ENCODE measurements at regions not wholly inside any gene's neighbourhood (a gene's known extent, or its start where the extent isn't known, plus 50 kb on each side); places are given as distances from the start of the nearest gene placed in this dataset.

- ChIA-PET POLR2A (ENCODE audit: partially characterized antibody) (no interaction called here), CTCF (ENCODE audit: partially characterized antibody) (no interaction called here)
- Mint-ChIP-seq H3K27me3 (peaks cover 0 to 2% of the 10 kb centered on the region in 2 donors), H3K27ac (no peak overlapping the region), H3K4me1 (no peaks in the 10 kb centered on the region), H3K36me3 (no peaks in the 10 kb centered on the region), H3K9me3 (peaks cover 0 to under 1% (median 0%) of the 10 kb centered on the region in 8 donors), H3K4me3 (no peak overlapping the region)
- intact Hi-C loops (cut with micrococcal nuclease): no loop called here
- Histone ChIP-seq H3K9me3 (ENCODE audit: control insufficient read depth in 1 of 2, low read length in 2 of 2) (no peaks in the 10 kb centered on the region), H3K27me3 (ENCODE audit: insufficient read depth, low read length) (no peaks in the 10 kb centered on the region), H3K27ac (ENCODE audit: low read depth, low read length) (no peak overlapping the region), H3K36me3 (ENCODE audit: insufficient read depth, low read length) (no peaks in the 10 kb centered on the region), H3K4me1 (ENCODE audit: insufficient read depth, low read length) (no peaks in the 10 kb centered on the region), H3K4me3 (ENCODE audit: low read length in 2 of 2) (no peak overlapping the region)
- no peak for DNase-seq
These were observed 87.3 kb upstream of the E2F7 start for GRCh38 chr12:77152623-77153193.

DNA sequence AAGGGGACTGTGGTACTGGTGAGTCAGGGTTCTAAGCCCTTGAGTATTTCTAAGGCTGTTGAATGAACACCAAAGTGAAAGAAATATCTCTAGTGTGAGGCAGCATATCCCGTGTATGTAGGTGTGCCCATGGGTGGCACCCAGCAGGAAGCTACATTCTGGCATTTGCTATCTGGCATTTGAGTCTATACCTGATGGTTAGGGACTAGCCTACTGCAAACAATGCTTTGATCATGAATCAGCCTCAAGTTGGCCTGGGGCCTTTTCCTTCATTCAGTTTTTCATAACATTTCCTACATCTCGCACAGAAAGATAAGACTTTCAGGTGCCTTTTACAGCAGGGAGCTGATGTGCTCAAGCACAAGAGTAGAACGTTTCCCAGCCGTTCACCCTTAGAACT is 85.7 kb upstream of the E2F7 start:
- peaks cover 0 to 2% of the 10 kb centered on the region in 2 donors for H3K27me3 Mint-ChIP-seq

DNA sequence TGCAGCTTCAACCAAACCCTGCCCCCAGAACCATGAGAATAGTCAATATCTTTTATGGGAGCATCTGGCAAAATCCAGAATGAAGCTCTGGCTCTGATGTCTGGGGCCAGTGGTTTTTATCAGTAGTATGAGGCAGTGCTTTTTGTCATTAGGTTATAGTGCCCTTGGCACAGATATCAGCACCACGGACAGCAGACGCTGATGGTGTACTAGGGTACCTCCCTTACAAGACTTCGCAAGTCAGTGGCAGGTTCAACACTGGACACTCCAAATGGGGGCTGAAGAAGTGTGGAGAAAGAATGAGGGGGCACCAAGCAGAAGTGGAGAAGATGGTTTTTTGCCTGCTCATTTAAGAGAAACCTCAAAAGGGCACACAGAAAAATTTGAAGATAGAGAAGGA is 68.2 kb upstream of the E2F7 start:
- no peaks in the 10 kb centered on the region for H3K27me3 Mint-ChIP-seq
- H3K36me3 ChIP-seq (ENCODE audit: insufficient read depth, low read length): no peaks in the 10 kb centered on the region
- POLR2A ChIA-PET (ENCODE audit: partially characterized antibody): no interaction called here

More for the DNA sequence above, 85.7 kb upstream of the E2F7 start:
- Histone ChIP-seq H3K36me3 (ENCODE audit: insufficient read depth, low read length) (no peaks in the 10 kb centered on the region), H3K27ac (ENCODE audit: low read depth, low read length) (no peak overlapping the region), H3K4me3 (ENCODE audit: low read length in 2 of 2) (no peak overlapping the region), H3K9me3 (ENCODE audit: control insufficient read depth in 1 of 2, low read length in 2 of 2) (no peaks in the 10 kb centered on the region), H3K27me3 (ENCODE audit: insufficient read depth, low read length) (no peaks in the 10 kb centered on the region), H3K4me1 (ENCODE audit: insufficient read depth, low read length) (no peaks in the 10 kb centered on the region)
- H3K36me3 Mint-ChIP-seq: no peaks in the 10 kb centered on the region
- H3K27ac Mint-ChIP-seq: no peak overlapping the region
- no peak for DNase-seq
- peaks cover 0 to 7% (median 0%) of the 10 kb centered on the region in 8 donors for H3K9me3 Mint-ChIP-seq
- H3K4me3 Mint-ChIP-seq: no peak overlapping the region
- CTCF ChIA-PET (ENCODE audit: partially characterized antibody): no interaction called here
- POLR2A ChIA-PET (ENCODE audit: partially characterized antibody): no interaction called here
- intact Hi-C loops (cut with micrococcal nuclease): no loop called here
- H3K4me1 Mint-ChIP-seq: no peaks in the 10 kb centered on the region

DNA sequence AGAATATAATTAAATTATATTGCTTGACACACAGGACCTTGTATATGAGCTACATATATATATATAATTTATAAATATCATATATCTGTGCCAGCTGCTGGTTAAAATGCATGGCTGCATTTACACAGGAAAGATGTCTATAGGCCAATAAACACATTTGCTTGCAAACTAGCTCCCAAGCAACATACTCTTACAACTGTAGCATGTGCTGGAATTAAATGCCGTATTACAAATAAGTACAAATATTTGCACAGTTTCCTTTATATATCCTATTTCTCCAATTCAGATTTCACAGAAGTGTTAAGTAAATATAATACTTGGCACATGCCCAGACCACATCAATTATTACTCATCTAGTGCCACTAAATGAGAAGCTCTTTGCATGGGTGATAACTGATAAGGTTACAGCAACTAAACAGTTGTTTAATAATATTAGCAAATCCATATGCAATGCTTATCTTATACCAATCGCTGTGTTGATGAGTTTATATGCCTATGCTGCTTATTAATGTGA is 66.7 kb upstream of the E2F7 start:
- H3K4me1 Mint-ChIP-seq: no peaks in the 10 kb centered on the region
- Histone ChIP-seq H3K27ac (ENCODE audit: low read depth, low read length) (no peak overlapping the region), H3K27me3 (ENCODE audit: insufficient read depth, low read length) (no peaks in the 10 kb centered on the region), H3K36me3 (ENCODE audit: insufficient read depth, low read length) (no peaks in the 10 kb centered on the region), H3K4me1 (ENCODE audit: insufficient read depth, low read length) (no peaks in the 10 kb centered on the region), H3K9me3 (ENCODE audit: control insufficient read depth in 1 of 2, low read length in 2 of 2) (no peaks in the 10 kb centered on the region), H3K4me3 (ENCODE audit: low read length in 2 of 2) (no peak overlapping the region)
- H3K36me3 Mint-ChIP-seq: no peaks in the 10 kb centered on the region
- DNase-seq: no peak
- no peak overlapping the region for H3K27ac Mint-ChIP-seq
- no peak overlapping the region for H3K4me3 Mint-ChIP-seq
- POLR2A ChIA-PET (ENCODE audit: partially characterized antibody): no interaction called here
- peaks cover 0 to 2% (median 0%) of the 10 kb centered on the region in 8 donors for H3K9me3 Mint-ChIP-seq
- intact Hi-C loops (cut with micrococcal nuclease): no loop called here
- CTCF ChIA-PET (ENCODE audit: partially characterized antibody): no interaction called here
- H3K27me3 Mint-ChIP-seq: no peaks in the 10 kb centered on the region

More for the DNA sequence above, 68.2 kb upstream of the E2F7 start:
- no peak overlapping the region for H3K4me3 ChIP-seq (ENCODE audit: low read length in 2 of 2)
- no peaks in the 10 kb centered on the region for H3K4me1 Mint-ChIP-seq
- CTCF ChIA-PET (ENCODE audit: partially characterized antibody): no interaction called here
- peaks cover 0 to 3% (median 0%) of the 10 kb centered on the region in 8 donors for H3K9me3 Mint-ChIP-seq
- H3K4me1 ChIP-seq (ENCODE audit: insufficient read depth, low read length): no peaks in the 10 kb centered on the region
- H3K27ac Mint-ChIP-seq: no peak overlapping the region
- H3K27me3 ChIP-seq (ENCODE audit: insufficient read depth, low read length): no peaks in the 10 kb centered on the region
- H3K9me3 ChIP-seq (ENCODE audit: control insufficient read depth in 1 of 2, low read length in 2 of 2): no peaks in the 10 kb centered on the region
- no peaks in the 10 kb centered on the region for H3K36me3 Mint-ChIP-seq
- intact Hi-C loops (cut with micrococcal nuclease): no loop called here
- no peak overlapping the region for H3K27ac ChIP-seq (ENCODE audit: low read depth, low read length)
- H3K4me3 Mint-ChIP-seq: no peak overlapping the region
- DNase-seq: no peak

GRCh38 chr12:77130193-77130592 is 64.8 kb upstream of the E2F7 start:
- H3K4me1 ChIP-seq (ENCODE audit: insufficient read depth, low read length): no peaks in the 10 kb centered on the region
- H3K36me3 ChIP-seq (ENCODE audit: insufficient read depth, low read length): no peaks in the 10 kb centered on the region
- no peak overlapping the region for H3K27ac ChIP-seq (ENCODE audit: low read depth, low read length)
- ChIA-PET POLR2A (ENCODE audit: partially characterized antibody) (no interaction called here), CTCF (ENCODE audit: partially characterized antibody) (no interaction called here)
- no peak for DNase-seq
- H3K27ac Mint-ChIP-seq: no peak overlapping the region
- no peaks in the 10 kb centered on the region for H3K4me1 Mint-ChIP-seq
- H3K9me3 Mint-ChIP-seq: peaks cover 0 to 2% (median 0%) of the 10 kb centered on the region in 8 donors
- H3K27me3 Mint-ChIP-seq: no peaks in the 10 kb centered on the region
- no peak overlapping the region for H3K4me3 Mint-ChIP-seq
- no peaks in the 10 kb centered on the region for H3K27me3 ChIP-seq (ENCODE audit: insufficient read depth, low read length)
- H3K9me3 ChIP-seq (ENCODE audit: control insufficient read depth in 1 of 2, low read length in 2 of 2): no peaks in the 10 kb centered on the region
- intact Hi-C loops (cut with micrococcal nuclease): no loop called here
- no peak overlapping the region for H3K4me3 ChIP-seq (ENCODE audit: low read length in 2 of 2)
- no peaks in the 10 kb centered on the region for H3K36me3 Mint-ChIP-seq

DNA sequence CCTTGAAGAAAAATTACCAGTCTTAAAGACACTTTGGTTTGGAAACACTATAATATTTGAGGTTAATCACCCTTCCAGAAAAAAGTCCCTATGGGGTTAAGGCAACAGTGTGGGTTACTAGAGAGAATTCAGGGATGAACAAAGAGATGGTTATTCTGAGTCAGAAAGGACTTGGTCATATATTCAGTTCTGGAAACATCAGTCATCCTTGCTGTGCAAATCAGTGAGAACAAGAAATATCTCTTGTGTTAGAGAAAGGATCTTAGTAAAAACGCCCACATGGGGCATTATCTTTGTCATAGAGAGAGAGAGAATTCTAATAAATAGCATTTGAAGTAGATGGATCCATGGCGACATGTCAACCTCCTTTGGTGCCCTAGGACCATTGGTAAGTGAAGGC is 59.4 kb upstream of the E2F7 start:
- CTCF ChIA-PET (ENCODE audit: partially characterized antibody): no interaction called here

GRCh38 chr12:77122661-77123060 is 57.3 kb upstream of the E2F7 start:
- Histone ChIP-seq H3K27me3 (ENCODE audit: insufficient read depth, low read length) (no peaks in the 10 kb centered on the region), H3K4me1 (ENCODE audit: insufficient read depth, low read length) (no peaks in the 10 kb centered on the region), H3K9me3 (ENCODE audit: control insufficient read depth in 1 of 2, low read length in 2 of 2) (no peaks in the 10 kb centered on the region), H3K36me3 (ENCODE audit: insufficient read depth, low read length) (no peaks in the 10 kb centered on the region), H3K27ac (ENCODE audit: low read depth, low read length) (no peak overlapping the region), H3K4me3 (ENCODE audit: low read length in 2 of 2) (no peak overlapping the region)
- intact Hi-C loops (cut with micrococcal nuclease): no loop called here
- H3K27me3 Mint-ChIP-seq: peaks cover 0 to 5% of the 10 kb centered on the region in 2 donors
- H3K27ac Mint-ChIP-seq: no peak overlapping the region
- ChIA-PET CTCF (ENCODE audit: partially characterized antibody) (no interaction called here), POLR2A (ENCODE audit: partially characterized antibody) (no interaction called here)
- H3K4me1 Mint-ChIP-seq: no peaks in the 10 kb centered on the region
- H3K9me3 Mint-ChIP-seq: peaks cover 0 to 3% (median 0%) of the 10 kb centered on the region in 8 donors
- DNase-seq: no peak
- no peak overlapping the region for H3K4me3 Mint-ChIP-seq
- H3K36me3 Mint-ChIP-seq: no peaks in the 10 kb centered on the region

More for the DNA sequence above, 59.4 kb upstream of the E2F7 start:
- H3K4me1 ChIP-seq (ENCODE audit: insufficient read depth, low read length): no peaks in the 10 kb centered on the region
- H3K36me3 ChIP-seq (ENCODE audit: insufficient read depth, low read length): no peaks in the 10 kb centered on the region
- H3K9me3 ChIP-seq (ENCODE audit: control insufficient read depth in 1 of 2, low read length in 2 of 2): no peaks in the 10 kb centered on the region
- Mint-ChIP-seq H3K4me3 (no peak overlapping the region), H3K4me1 (no peaks in the 10 kb centered on the region), H3K27me3 (peaks cover 0 to 5% of the 10 kb centered on the region in 2 donors), H3K36me3 (no peaks in the 10 kb centered on the region), H3K27ac (no peak overlapping the region), H3K9me3 (peaks cover 0 to 3% (median 0%) of the 10 kb centered on the region in 8 donors)
- H3K27ac ChIP-seq (ENCODE audit: low read depth, low read length): no peak overlapping the region
- no peaks in the 10 kb centered on the region for H3K27me3 ChIP-seq (ENCODE audit: insufficient read depth, low read length)
- no peak for DNase-seq
- POLR2A ChIA-PET (ENCODE audit: partially characterized antibody): no interaction called here
- intact Hi-C loops (cut with micrococcal nuclease): no loop called here
- no peak overlapping the region for H3K4me3 ChIP-seq (ENCODE audit: low read length in 2 of 2)

DNA sequence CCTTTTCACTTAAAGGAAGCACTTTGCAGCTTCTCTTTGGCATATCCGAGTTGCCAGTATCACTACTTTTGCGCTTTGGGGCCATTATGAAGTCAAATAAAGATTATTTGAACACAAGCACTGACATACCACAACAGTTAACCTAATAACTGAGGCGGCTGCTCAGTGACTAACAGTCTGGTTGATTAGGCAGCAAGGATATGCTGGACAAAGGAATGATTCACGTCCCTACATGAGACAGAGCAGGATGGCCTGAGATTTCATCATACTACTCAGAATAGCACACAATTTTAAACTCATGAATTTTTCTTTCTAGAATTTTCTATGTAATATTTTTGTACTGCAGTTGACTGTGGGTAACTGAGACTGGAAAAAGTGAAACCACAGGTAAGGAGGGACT is 56.9 kb upstream of the E2F7 start:
- DNase-seq: no peak
- Mint-ChIP-seq H3K4me3 (no peak overlapping the region), H3K36me3 (no peaks in the 10 kb centered on the region), H3K27ac (no peak overlapping the region), H3K27me3 (peaks cover 0 to 5% of the 10 kb centered on the region in 2 donors), H3K4me1 (no peaks in the 10 kb centered on the region), H3K9me3 (peaks cover 0 to 3% (median 0%) of the 10 kb centered on the region in 8 donors)
- Histone ChIP-seq H3K27me3 (ENCODE audit: insufficient read depth, low read length) (no peaks in the 10 kb centered on the region), H3K27ac (ENCODE audit: low read depth, low read length) (no peak overlapping the region), H3K36me3 (ENCODE audit: insufficient read depth, low read length) (no peaks in the 10 kb centered on the region), H3K9me3 (ENCODE audit: control insufficient read depth in 1 of 2, low read length in 2 of 2) (no peaks in the 10 kb centered on the region), H3K4me3 (ENCODE audit: low read length in 2 of 2) (no peak overlapping the region), H3K4me1 (ENCODE audit: insufficient read depth, low read length) (no peaks in the 10 kb centered on the region)
- CTCF ChIA-PET (ENCODE audit: partially characterized antibody): no interaction called here
- intact Hi-C loops (cut with micrococcal nuclease): no loop called here
- POLR2A ChIA-PET (ENCODE audit: partially characterized antibody): no interaction called here
